C4-2B (cell line): ENCODE measurements at regions not wholly inside any gene's neighbourhood (a gene's known extent, or its start where the extent isn't known, plus 50 kb on each side); places are given as distances from the start of the nearest gene placed in this dataset.

Source experiments
- H3K27ac ChIP-seq: fragments of 450-650 bp; 2 replicates; pipeline ENCODE4 v1.5.1; 2017
- CTCF ChIP-seq: fragments of 450-650 bp; conservative IDR thresholded peaks from 2 replicates; pipeline ENCODE4 v1.5.1; 2017; ENCODE audit warnings: mild to moderate bottlenecking
- ZFX ChIP-seq: fragments of 450-650 bp; IDR thresholded peaks from 2 replicates; pipeline ENCODE4 v1.6.1; 2017

- no peak overlapping the region for H3K27ac ChIP-seq
- no peak for TF ChIP-seq CTCF
- no peak for TF ChIP-seq ZFX
Measured at GRCh38 chrX:3407121-3407520, 60.7 kb upstream of the MXRA5 start.

DNA sequence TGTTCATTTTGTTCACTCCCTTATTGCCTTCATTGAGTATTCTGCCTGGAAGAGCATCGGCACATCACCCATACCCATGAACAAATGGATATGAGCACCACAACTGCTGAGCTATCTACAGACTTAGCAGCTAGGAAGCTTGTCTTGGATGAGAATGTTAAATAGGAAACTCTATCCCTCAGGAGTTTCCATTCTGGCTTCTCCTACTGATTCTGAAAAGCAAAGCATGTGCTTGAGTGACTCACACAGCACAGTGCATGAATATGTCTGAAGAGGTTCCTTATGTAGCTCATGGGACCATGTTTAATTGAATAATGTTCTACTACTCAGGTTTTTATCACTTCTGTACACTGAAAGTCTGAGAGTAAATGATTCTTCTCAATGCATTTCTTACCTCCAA, 57.3 kb upstream of the MXRA5 start:
- no peak for TF ChIP-seq CTCF
- TF ChIP-seq ZFX, result no peak
- no peak overlapping the region for H3K27ac ChIP-seq
